GM10266 (cell line): ENCODE measurements at regions not wholly inside any gene's neighbourhood (a gene's known extent, or its start where the extent isn't known, plus 50 kb on each side); places are given as distances from the start of the nearest gene placed in this dataset.

Experiments
- DNase-seq: peaks from one replicate; pipeline ENCODE4 v3.0.0; 2012; ENCODE audit errors: extremely low spot score
- TF ChIP-seq, protein P1 (sequence below): IDR thresholded peaks from 2 replicates; pipeline ENCODE4 v1.5.1; 2012; ENCODE audit warnings: mild to moderate bottlenecking, low read depth; ENCODE audit not compliant: control insufficient read depth, insufficient read depth; ENCODE audit errors: missing control alignments

DNA sequence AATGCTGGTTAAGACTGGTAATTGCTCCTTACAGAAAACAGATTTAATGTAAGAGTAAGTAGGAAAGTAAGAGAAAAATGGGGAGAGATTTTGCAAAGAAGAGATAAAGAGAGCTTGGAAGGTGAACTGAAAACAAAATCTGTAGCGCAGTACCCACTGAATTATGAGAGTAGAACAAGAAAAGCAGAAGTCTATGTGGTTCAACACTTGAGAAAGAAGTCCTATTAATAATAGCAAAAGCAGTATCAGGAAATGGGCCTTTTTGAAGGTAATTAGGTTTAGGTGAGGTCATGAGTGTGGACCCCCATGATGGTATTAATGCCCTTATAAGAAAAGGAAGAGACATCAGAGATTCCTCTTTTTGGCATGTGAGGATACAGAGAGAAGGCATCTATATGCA lies 460.6 kb downstream of the CETN3 start:
- no peak for DNase-seq
- TF ChIP-seq, protein P1, sequence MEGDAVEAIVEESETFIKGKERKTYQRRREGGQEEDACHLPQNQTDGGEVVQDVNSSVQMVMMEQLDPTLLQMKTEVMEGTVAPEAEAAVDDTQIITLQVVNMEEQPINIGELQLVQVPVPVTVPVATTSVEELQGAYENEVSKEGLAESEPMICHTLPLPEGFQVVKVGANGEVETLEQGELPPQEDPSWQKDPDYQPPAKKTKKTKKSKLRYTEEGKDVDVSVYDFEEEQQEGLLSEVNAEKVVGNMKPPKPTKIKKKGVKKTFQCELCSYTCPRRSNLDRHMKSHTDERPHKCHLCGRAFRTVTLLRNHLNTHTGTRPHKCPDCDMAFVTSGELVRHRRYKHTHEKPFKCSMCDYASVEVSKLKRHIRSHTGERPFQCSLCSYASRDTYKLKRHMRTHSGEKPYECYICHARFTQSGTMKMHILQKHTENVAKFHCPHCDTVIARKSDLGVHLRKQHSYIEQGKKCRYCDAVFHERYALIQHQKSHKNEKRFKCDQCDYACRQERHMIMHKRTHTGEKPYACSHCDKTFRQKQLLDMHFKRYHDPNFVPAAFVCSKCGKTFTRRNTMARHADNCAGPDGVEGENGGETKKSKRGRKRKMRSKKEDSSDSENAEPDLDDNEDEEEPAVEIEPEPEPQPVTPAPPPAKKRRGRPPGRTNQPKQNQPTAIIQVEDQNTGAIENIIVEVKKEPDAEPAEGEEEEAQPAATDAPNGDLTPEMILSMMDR: no peak

DNA sequence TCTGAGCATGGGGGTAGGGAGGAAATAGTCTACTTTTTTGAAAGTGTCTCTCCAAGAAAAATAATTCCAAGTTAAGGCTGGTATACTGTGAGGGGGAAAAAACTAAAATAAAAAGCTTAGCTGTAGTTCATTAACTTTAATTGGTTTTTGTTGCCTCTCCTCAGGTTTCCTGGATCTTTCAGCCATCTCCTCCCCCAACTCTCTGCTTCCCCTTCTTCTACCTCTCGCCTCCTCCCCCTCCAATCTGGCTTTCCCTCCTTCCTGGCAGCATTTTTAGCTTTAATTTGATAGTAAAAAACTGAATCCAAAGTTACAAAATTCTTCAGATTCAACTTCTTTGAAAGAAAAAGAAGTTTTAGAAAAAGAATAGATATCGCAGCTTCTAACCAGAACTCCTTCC lies 462.6 kb downstream of the CETN3 start:
- TF ChIP-seq, protein P1: no peak

DNA sequence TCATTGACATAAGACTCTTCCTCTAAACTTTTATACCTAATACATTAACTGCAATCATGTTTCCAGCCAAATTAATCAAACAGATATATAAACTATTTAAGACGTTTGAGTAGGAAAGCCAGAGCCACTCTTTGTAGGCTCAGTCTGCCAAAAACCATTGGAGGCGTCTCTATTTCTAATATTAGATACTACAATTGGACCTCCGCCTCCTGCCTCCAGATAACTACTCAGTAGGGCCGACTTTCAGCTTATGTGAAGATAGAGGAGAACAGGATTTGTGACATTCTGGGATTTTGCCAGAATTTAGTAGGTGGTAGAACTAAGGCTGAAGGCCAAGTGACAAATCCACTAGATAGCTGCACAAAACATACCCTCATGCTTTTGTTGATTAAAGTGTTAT lies 463.0 kb downstream of the CETN3 start:
- DNase-seq: no peak
- TF ChIP-seq, protein P1: no peak

More for the DNA sequence above, 462.6 kb downstream of the CETN3 start:
- DNase-seq: no peak

DNA sequence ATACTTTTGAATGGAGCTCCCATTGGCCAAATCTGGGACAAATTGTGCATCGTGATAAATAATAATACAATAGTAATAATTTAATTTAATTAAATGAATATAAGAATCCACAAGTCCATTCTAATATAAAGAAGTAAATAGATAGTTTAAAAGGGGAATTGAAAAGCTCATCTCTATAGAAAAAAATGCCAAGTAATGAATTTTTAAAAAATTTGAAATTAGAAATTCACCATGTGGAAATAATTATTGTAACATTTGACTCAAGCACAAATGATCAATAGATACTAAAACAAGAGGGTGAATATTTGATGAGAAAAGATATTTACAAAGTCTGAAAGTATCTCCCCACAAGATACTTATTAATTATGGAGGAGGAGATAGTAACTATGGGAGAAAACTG lies 467.4 kb downstream of the CETN3 start:
- DNase-seq: no peak
- TF ChIP-seq, protein P1: no peak

DNA sequence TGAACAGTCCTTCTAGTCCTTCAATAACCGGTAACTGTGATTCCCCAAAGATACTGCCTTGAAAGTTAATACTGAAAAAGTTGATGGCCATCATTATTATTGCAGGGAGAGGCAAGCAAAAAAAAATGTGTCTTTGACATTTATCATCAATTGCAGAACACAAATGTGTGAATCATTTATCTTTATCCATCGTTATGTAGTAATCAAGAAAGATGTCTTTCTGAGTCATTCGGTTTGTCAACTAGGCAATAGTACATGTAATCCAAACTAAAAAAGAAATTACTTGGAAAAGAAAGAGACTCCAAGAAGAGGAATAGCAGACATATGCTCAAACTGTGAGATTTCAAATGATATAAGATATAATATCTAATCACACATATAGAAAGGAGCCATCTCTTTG lies 473.0 kb downstream of the CETN3 start:
- TF ChIP-seq, protein P1: no peak
- DNase-seq: no peak

DNA sequence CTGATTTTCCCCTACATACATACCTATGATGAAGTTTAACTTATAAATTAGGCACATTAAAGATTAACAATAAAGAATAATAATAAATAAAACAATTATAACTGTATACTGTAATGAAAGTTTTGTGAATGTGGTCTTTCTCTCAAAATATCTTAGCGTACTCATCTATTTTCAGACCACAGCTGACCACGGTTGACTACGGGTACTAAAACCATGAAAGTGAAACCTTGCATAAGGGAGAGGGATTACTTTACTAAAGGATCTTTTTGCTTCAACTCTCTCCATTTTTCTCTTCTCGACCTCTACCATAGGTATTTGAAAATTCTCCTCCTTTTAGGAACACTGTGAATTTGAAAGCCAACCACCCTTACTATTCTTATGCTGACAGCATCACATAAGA lies 475.5 kb downstream of the CETN3 start:
- no peak for DNase-seq
- TF ChIP-seq, protein P1: no peak

DNA sequence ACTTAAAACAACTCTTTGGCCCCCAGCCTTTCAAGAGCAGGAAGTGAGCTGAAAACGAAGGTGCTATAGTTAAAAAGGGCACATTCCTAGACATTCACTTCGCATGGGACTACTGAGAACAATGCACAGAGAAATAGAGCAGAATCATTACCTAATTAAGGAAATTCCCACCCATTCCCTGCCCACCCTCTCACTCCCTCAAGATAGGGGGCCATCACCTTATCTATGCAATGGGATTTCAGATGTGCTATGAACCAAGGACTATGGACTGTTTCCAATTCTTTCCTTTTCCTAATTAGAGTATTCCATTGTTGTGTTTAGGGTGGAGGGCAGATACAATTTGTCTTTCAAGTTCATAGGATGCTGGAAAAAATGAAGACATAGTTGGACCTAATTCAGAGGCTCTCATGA lies 476.8 kb downstream of the CETN3 start:
- DNase-seq: no peak
- TF ChIP-seq, protein P1: no peak
